Esophagus mucosa (tissue), 1 donor: ENCODE measurements at regions not wholly inside any gene's neighbourhood (a gene's known extent, or its start where the extent isn't known, plus 50 kb on each side); places are given as distances from the start of the nearest gene placed in this dataset.

Source experiments
- ATAC-seq: fragments of 200-7000 bp; cut with Tn5 transposase; one replicate; pipeline ENCODE4 v1.9.1; 2020
- donor health status: DM: yes; HTN: yes; CAD: no.

DNA sequence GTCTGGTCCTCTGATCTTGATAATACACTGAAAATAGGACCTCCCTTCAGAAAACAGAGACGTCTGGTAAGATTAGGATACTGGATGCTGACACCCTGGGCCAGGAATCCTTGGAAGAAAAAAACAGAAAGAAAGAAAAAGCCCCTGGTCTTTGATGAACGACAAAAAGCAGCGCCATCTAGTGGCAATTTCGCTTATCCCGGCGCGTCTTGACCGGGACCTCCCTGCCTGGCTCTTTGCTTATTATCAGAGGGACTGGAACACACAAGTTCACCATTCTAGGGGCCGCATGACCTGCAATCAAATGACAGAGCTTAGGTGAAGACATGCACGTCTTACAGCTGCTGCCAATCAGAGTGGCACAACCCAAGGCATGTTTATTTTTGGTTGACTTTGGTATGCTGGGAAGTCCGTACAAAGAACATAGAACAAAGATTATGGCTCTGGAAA, 114.9 kb upstream of the NFIB start:
- ATAC-seq = no peak

DNA sequence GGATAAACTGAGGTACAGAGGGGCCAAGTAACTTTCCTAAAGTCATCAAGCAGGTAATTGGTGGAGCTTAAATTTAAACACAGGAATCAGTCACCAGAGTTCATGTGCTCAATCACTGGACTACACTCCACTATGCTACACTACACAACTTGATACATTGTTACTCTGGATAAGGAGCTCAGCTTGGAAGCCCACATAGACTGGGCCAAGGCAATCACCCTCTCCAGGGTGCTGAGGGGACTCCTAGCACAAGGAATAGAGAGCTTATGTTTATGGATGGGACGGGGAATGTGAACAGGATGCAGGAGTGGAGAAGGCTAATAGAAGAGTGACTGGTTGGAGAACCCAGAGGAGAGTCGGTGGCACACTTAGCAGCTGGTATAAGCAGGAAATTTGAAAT, 113.5 kb upstream of the NFIB start:
- ATAC-seq = no peak

- no peak for ATAC-seq
Observed at GRCh38 chr9:14424983-14425382, 111.0 kb upstream of the NFIB start.

GRCh38 chr9:14424289-14424688, 110.3 kb upstream of the NFIB start:
- no peak for ATAC-seq

- ATAC-seq = no peak
Observed at GRCh38 chr9:14423815-14424261, 109.9 kb upstream of the NFIB start.

GRCh38 chr9:14421291-14421690, 107.3 kb upstream of the NFIB start:
- no peak for ATAC-seq

- ATAC-seq = no peak
Observed at GRCh38 chr9:14418941-14419937, 105.3 kb upstream of the NFIB start.

- ATAC-seq = no peak
Observed at GRCh38 chr9:14418301-14418940, 104.5 kb upstream of the NFIB start.

- ATAC-seq = no peak
Observed at GRCh38 chr9:14417237-14417636, 103.3 kb upstream of the NFIB start.

DNA sequence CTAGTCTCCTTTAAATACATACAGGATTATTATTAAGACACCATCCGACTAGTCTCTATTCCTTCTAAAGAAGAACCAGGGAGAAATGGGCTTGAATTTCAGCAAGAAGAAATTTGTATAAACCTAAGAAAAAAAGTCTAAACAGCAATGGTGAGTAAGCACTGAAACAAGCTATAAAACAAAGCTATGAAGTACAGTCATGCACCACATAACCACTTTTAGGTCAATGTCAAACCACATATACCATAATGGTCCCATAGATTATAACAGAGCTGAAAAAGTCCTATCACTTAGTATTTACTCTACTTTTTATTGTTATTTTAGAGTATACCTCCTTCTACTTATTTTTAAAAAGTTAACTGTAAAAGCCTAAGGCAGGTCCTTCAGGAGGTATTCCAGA, 102.0 kb upstream of the NFIB start:
- no peak for ATAC-seq

- no peak for ATAC-seq
Observed at GRCh38 chr9:14413812-14414211, 99.9 kb upstream of the NFIB start.

- no peak for ATAC-seq
Observed at GRCh38 chr9:14412775-14413174, 98.8 kb upstream of the NFIB start.

DNA sequence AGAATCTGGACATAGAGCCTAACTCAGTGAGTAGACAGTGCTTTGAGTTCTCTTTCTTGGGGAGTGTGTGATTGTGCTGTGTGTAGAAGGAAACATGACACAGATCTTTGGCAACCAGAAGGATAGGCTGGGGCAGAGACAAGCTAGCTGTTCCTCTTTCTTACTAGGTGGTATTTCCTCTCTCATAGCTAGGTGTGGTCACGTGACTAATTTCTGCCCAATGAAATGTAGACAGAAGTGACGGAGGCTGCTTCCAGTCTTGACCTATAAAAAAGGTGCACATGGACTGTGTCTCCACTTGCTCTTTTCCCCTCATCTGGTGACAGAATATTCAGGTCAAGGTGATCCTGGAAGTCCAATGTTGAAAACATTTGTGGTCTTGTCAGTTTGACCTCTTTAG, 92.5 kb upstream of the NFIB start:
- ATAC-seq = no peak

GRCh38 chr9:14405176-14405706, 91.3 kb upstream of the NFIB start:
- no peak for ATAC-seq

DNA sequence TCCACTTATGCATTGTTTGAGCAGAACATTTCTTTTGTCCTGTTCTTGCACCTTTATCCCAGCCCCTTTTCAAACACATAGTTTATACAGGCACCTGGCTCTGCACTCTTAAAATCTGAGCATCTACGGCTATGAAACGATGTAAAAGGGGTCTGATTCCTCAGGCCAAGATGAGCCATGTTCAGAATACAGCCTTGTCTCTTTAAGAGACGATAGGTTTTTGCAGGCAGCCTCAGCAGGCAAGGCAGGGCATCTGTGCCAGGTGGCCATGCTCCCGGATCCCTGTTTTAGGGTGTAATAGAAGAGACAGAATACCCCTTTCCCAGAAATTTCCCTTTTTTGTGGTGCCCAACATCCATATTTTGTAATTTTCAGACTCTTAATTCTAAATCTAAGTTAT, 89.1 kb upstream of the NFIB start:
- ATAC-seq = no peak

DNA sequence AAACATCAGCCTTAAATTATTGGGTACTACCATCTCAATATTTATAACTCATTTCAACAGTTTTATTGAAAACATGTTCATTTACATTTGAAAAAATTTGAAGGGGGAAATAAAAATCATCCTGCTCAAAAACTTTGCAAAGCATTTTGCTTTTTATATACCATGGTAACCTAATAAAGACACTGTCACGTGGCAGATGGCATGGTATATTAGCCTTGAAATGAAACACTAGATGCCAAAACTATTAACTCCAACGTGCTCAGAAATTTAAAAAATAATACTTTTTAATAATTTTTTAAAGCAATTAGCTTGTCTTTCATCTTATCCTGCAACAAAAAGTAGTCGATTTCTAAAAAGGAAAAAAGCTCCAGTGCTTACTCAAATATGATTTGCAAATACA, 88.6 kb upstream of the NFIB start:
- no peak for ATAC-seq

DNA sequence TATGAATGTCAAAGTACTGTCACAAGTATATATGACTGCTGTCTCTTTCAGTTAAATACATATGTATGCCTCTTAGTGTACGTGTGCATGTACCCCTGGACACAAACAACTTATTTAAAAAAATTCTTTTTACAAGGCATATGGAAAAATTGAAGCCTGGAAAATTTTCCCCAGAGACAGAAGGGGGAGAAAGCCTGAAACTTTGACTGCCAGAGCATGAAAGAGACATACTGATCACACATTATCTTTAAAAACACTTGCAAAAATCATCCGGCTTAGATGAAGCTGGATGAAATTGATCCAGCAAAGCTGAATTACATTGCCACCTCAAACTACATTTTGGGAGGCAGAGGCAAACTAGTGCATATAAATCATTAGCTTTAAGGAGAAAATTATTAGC, 88.0 kb upstream of the NFIB start:
- ATAC-seq = no peak

- peak; percentile 28 for ATAC-seq
Observed at GRCh38 chr9:14400658-14400995, 86.7 kb upstream of the NFIB start.

GRCh38 chr9:14399756-14400657, 86.1 kb upstream of the NFIB start:
- ATAC-seq = no peak

- ATAC-seq = no peak
Observed at GRCh38 chr9:14398473-14398872, 84.5 kb upstream of the NFIB start.

DNA sequence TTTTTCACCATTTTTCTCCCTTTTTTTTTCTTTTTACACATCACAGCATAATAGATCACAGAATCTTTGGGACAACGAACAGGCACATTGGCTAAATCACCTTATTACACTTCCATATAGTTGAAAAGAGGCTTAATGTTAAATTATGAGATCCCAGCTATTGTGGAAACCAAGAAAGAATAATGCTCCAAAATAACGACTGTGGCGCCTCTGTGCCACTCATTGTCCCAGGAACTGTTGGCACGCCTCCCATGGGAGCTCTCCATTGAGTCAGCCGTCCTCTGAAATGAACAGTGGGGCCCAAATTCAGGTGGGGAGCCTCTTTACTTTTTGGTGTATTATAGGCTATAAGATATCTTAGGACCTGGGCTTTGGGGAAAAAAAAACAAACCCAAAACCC, 82.2 kb upstream of the NFIB start:
- ATAC-seq = no peak

GRCh38 chr9:14395317-14396082, 81.6 kb upstream of the NFIB start:
- no peak for ATAC-seq
